22Rv1 (cell line): ENCODE measurements at regions not wholly inside any gene's neighbourhood (a gene's known extent, or its start where the extent isn't known, plus 50 kb on each side); places are given as distances from the start of the nearest gene placed in this dataset.

Experiments used
- ZFX ChIP-seq: fragments of 450-650 bp; IDR thresholded peaks from 2 replicates; pipeline ENCODE4 v1.6.1; 2017; ENCODE audit warnings: antibody characterized with exemption, borderline replicate concordance
- TF ChIP-seq, protein P1 (sequence below): fragments of 450-650 bp; IDR thresholded peaks from 2 replicates; pipeline ENCODE4 v1.5.1; 2017; ENCODE audit warnings: mild to moderate bottlenecking

GRCh38 chr1:100799954-100800612, 80.5 kb downstream of the VCAM1 start:
- TF ChIP-seq, protein P1, sequence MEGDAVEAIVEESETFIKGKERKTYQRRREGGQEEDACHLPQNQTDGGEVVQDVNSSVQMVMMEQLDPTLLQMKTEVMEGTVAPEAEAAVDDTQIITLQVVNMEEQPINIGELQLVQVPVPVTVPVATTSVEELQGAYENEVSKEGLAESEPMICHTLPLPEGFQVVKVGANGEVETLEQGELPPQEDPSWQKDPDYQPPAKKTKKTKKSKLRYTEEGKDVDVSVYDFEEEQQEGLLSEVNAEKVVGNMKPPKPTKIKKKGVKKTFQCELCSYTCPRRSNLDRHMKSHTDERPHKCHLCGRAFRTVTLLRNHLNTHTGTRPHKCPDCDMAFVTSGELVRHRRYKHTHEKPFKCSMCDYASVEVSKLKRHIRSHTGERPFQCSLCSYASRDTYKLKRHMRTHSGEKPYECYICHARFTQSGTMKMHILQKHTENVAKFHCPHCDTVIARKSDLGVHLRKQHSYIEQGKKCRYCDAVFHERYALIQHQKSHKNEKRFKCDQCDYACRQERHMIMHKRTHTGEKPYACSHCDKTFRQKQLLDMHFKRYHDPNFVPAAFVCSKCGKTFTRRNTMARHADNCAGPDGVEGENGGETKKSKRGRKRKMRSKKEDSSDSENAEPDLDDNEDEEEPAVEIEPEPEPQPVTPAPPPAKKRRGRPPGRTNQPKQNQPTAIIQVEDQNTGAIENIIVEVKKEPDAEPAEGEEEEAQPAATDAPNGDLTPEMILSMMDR, result no peak
- no peak for TF ChIP-seq ZFX
